ENCODE measurements at regions not wholly inside any gene's neighbourhood (a gene's known extent, or its start where the extent isn't known, plus 50 kb on each side); places are given as distances from the start of the nearest gene placed in this dataset.
"Not testable (repeated sequence)": the region's sequence is repeated elsewhere in the genome, so short reads cannot be mapped to it uniquely, and the experiment has no call there.

DNA sequence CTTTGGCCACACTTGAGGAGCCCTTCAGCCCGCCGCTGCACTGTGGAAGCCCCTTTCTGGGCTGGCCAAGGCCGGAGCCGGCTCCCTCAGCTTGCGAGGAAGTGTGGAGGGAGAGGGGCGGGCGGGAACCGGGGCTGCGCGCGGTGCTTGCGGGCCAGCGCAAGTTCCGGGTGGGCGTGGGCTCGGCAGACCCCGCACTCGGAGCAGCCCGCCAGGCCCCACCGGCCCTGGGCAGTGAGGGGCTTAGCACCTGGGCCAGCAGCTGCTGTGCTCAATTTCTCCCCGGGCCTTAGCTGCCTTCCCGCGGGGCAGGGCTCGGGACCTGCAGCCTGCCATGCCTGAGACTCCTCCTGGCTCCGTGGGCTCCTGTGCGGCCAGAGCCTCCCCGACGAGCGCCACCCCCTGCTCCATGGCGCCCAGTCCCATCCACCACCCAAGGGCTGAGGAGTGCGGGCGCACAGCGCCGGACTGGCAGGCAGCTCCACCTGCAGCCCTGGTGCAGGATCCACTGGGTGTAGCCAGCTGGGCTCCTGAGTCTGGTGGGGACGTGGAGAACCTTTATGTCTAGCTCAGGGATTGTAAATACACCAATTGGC, 129.2 kb downstream of the MRPL14 start:
- not testable (repeated sequence) for DNase-seq

DNA sequence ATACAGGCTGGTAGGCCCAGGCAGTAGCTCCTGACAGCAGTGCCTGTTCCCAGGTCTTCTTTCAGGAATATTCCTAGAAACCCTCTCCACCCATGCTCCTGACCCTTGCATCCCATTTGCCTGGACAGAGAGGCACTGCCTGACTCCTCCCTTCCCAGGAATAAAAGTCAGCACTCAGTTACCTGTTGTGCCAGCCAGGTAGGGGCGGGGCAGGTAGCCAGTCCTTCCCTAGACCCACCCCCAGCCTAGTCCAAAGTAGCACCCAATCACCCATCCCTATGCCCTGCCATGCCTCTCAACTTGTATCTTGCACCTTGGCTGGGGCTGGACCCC, 129.9 kb downstream of the MRPL14 start:
- DNase-seq = no peak

DNA sequence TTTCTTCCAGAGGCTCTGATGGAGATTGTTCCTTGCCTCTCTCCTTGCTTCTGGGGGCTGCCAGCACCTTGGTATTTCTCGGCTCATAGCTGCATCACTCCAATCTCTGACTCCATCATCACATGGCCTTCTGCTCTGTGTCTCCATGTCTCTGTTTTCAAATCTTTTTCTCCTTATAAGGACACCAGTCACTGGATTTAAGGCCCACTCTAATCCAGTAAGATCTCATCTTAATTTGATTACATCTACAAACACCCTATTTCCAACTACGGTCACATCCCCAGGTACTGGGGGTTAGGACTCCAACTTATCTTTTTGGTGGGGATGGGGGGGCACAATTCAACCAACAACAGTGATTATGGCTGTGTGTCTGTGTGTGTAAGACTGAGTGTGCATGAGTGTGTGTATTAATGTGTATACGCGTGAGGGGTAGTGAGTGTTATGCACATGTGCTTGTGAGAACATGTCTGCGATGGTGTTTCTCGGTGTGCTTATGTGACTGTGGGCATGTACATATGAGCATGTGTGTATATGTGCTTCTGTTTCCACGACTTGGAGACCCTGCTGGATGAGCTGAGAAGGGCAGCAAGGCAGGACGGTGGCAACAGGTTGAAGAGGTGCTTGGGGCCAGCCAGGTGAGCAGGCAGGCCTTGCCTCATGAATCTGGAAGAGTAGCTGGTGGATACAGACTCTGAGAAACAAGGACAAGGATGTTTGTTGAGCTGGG, 130.5 kb downstream of the MRPL14 start:
- no peak for DNase-seq

DNA sequence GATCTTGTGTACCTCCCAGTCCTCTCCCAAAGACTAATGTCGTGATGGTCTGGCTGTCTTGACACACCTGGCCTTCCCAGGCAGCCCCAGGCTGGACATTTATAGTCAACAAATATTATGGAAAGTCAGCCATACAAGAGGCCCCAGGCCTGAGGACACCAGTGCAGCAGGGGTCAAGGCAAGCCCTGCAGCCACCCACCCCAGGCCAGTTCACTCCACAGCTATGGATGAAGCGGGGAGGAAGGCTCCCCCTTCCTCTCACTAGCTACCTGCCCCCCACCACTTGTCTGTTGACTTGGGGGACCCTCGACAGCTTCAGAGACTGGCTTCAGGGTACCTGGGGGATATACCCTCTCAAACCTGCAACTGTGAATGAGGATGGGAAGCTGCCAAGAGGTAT, 132.1 kb downstream of the MRPL14 start:
- no peak for DNase-seq

DNA sequence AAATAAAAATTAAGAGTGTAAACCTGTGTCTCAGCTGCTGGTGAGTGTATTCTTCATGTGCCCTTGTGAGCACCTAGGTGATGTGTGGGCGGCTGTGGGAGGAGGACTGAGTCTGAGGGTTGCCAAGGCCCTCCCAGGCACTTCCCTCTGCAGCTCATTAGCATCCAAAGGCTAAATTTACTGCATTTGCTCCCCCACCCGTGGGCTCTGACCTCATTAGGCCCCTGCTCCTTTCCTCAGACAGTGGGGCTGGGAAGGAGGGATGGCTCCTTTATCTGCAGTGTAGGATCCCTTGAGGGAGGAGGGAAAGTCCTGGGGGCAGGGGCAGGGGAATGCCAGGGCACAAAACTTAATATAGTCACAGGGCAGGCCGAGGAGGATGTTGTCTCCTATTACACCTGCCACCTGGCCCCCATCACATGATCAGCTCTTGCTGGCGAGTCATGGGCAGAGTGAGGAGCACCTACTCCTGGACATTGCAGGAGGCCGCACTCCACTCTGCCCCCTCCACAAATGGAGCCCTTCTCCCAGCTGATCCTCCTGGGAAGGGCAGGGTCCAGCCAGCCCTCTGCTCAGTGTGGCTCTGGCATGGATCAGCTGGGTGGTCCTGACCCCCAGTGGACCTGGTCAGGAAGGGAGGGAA, 133.2 kb downstream of the MRPL14 start:
- DNase-seq = no peak

DNA sequence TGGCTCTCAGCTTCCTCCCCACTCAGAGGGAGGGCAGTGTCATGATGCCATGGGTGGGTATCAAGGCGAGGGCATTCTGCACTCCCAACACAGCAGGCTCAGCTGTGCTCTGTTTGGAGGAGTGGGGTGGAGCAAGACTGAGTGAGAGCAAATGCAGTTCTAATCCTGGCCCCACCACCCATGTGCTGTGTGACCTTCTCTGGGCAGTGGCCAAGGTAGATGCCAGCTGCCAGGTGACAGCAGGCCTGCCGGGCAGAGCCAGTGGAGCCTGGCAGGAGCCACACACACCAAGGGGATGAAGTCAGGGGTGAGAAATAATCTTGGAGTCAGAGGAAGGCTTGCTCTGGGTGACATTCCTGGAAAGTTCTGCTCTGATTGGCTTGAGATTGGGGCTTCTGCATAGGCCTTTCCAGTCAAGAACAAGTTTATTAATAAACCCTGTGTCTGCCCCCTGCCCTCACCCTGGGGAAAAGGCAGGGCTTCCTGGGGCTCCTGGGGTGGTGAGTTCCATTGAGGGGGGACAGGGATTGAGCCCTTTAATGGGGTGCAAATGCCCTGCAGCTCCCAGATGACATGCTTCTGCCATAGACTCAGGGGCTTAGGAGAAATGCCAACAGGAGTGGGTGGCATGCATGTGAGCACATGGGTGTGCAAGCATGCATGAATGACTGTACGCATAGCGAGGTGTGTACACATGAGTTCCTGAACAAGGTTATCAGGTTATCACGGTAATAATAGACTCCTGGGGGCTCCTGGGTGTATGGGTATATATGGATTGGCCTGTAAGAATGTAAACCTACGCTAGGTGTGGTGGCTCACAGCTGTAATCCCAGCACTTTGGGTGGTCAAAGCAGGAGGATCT, 134.2 kb downstream of the MRPL14 start:
- DNase-seq = no peak

DNA sequence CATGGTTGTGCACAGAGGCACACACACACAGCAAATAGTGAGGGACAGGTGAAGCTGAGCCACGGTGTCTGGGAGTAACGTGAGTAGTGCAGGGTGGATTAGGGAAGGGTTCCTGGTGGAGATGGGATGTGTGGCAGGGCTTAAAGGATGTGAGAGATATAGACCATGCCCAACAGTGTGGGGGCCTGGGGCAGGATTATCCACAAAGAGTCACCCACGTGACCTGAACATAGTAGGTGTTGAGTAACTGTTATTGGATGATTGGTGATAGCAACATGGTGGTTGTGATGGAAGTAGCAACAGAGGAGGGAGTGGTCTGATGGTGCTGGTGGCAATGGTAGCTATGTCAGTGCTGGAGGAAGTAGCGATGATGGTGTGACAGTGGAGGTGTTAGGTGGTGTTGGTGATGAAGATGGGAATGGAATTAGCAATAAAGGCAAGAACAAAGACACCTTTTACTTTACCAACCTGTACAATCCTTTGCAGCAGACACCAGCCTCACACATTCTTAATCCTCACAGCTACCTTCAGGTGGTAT, 135.1 kb downstream of the MRPL14 start:
- no peak for DNase-seq

DNA sequence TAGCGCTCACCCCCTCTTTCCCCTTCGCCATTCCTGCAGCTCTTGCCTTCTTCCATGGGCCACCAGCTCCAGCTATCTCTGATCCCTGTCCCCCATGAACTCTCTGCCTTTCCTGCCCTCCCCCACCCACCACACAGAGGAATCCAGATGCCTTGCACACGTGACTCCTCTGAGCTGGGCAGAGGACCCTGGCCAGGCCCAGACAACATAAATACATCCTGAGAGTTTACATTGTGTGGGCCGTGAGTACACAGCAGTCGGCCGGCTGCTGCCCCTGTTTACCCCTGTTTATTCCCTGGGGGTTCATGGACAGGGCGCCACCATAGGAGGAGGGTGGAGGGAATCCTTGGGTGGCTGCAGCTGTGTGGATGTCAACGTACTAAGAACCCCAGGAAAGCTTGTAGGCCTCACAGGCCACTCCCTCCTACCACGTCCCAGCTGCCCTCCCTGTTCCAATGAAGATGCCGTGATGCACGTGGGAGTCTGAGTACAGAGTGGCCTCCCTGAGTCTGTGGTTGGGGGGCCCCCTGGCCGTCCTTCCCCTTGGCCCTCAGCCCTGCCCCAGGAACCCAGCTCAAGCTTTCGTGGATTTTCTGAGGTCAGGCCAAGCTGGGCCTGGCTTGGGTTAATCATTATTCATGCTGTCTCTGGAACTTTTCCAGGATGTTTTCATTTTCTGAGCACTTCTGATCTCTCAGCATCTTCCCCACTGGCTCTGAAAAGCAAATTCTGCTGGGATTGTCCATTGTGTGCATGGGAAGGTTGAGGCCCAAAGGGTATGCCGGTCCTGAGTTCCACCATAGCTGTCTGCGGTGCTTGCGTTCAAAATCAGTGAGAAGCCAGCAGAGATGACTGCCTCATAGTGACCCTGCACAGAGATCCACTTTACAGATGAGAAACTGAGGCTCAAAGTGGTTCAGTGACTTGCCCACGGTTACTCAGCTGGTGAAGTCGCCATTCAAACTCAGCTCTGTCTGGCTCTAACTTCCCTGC, 136.3 kb downstream of the MRPL14 start:
- no peak for DNase-seq

DNA sequence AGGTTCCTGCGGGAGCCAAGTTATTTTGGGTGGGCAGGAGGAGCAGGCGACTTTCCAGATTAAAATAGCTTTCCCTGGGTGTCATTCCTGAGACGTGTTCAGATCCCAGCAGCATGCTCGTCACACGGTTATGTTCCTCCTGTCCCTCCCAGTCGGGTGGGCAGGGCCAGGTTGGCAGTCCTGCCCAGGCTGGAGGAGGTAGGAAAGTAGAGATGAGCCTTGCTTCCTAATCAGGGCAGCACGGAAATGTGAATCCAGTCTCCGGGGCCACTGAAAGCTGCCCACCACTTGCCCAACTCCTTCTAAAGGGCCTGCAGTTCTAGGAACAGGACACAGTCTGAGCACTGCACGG, 137.0 kb downstream of the MRPL14 start:
- no peak for DNase-seq

DNA sequence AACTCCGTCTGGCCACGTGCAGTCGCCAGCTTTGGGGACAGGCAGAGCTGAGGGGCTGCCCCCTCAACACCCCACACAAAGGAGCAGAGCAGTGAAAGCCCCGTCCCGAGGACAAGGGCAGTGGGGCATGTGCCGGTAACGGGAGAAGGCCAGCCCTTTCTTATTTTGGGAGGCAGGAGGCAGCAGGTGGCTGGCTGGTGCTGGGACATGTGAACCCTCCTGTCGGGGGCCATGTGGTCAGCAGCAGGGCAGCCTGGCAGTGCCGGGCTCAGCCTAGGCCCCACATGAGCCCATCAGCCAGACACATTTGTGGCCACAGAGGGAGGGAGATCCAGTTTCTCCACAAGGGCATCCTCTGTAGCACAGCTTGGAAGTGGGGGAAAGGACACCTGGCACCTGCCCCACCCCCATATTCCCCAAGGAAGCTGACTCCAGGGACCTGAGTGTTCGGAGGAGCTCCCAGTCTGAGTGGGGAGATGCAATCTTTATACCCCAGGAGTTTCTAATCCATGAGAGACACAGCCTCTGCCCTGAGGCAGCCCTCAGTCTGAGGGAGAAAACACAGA, 137.6 kb downstream of the MRPL14 start:
- DNase-seq = no peak

DNA sequence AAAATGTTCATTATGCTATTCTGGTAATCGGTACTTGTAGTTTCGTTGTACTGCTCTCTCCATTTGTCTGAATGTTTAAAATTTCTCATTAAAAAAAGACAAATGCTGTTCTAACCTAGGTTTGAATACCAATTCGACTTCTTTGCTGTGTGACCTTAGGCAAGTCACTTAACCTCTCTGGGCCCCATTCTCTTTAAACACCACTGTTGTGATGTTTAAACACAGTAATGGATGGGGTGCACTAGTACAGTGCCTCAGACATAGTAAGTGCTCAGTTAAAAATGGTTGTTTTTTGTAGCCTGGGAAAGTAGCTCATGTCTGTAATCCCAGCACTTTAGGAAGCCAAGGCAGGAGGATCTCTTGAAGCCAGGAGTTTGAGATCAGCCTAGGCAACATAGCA, 138.5 kb downstream of the MRPL14 start:
- no peak for DNase-seq

DNA sequence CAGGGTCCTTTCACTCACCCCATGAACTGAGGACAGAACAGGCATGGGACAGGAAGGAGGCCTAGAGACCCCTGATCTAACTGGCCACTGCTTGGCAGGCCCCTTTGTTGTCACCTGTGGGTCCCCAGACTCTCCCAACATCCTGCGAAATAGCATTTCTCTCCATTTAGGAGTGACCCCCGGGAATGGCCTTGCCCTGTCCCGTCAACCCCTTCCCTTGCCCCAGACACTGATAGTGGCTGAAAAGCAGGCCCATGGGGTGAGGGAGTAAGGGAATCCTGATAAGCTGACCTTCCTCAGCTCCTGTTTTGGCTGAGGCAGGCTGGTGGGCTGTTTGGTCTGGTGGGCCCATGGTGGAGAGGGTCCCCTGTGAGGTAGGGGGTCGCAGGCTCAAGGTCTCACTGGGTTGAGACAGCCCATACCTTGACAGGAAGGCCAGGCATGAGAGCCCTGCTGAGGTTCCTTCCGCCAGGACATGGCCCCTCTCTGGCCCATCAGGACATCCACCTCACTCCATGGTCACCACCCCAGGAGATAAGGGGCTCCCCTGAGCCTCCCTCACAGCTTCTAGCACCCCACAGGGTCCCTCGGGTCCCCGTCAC, 139.3 kb downstream of the MRPL14 start:
- no peak for DNase-seq

DNA sequence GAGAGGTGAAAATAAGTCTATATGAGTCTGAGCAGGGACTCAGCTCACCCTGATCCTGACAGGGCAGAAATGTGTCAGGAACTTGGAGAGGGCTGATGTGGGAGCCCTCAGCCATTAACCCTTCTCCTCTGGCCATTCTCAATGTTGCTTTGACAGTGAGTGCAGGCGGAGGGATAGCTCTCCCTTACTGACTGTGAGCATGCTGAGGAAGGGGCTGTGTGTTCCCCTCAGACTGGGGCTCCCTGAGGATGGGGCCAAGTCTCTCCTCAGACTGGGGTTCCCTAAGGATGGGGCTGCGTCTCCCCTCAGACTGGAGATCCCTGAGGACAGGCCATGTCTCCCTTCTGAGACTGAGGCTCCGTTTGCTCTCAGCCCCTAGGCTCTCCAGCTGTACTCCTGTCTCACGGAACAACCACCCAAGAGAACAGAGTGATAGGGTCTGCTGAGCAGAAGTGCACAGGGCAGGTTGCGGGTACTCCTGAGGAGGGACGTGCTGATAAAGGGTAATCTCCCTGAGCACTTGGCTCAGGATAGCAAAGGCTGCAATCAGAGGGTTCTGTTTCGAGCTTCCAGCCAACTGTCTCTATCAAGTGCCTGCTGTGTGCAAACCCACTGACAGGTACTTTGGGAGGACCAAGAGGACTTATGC, 141.0 kb downstream of the MRPL14 start:
- DNase-seq = no peak

DNA sequence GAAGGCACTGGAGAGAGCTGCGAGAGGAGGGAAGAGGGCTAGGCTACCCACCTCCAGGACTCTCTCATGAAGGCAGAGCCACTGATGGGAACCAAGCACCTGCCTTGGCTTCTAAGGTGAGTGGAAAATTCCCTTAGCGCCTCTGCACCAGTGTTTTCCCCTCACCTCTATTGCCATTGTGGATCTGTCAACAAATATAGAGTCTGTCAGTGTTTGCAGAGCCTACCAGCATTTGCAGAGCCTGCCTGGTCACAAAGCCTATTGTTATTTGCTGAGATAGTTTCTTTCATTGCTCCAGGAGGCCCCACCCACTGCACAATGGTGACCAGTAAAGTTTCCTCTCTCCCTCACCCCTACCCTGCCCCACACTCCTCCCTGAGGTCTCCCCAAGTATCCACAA, 141.9 kb downstream of the MRPL14 start:
- DNase-seq = no peak

DNA sequence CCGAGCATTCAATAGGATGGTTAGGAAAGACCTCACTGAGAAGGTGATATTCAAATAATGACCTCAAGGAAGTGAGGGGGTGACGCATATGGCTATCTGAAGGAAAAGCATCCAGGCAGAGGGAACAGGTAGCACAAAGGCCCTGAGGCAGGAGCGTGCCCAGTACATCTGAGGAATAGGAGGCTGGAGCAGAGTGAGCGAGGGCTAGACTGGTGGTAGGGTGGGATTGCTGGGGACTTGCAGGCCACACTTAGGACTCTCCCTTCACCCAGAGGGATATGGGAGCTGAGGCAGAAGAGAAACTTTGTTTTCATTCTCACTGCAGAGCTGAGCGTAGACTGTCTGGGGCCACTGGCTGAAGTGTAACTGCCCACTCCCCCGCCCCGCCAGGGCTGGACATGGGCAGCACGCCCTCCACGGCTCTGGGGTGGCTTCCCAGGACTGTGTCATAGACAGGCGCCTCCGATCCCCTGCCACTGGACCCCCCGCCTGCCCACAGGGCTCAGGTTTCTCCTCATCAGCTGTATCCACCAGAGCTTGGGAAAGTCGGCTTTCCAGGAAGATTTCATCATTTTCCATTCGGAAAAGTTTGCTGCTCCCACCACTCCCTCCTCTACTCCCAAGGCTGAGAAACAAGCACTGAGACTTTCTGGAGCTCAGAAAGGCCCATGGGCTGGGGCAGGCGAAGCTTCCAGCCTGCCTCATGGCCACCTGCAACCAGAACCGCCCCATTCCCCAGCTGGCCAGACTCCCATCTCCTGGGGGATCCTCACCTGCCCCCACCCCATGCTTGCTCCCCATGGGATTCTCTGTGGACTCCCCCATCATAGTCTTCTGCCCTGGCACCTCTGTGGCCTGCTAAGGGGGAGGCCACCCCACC, 142.6 kb downstream of the MRPL14 start:
- no peak for DNase-seq

DNA sequence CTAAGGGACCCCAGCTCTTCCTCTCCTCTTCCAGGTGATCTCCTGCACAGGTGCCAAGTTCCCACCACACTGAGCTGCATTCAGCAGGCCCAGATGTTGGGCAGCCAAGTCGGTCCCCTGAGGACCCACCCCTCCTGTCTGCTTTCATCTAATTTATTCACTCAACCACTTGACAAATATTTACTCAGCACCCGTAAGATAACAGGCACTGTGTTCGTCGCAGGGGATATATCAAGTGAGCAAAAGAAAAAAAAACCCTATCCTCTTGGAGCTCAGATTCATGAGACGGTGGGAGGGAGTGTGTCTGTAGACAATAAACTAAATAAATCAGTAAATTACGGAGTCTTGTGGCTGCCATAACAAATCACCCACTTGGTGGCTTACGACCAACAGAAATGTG, 143.6 kb downstream of the MRPL14 start:
- no peak for DNase-seq

DNA sequence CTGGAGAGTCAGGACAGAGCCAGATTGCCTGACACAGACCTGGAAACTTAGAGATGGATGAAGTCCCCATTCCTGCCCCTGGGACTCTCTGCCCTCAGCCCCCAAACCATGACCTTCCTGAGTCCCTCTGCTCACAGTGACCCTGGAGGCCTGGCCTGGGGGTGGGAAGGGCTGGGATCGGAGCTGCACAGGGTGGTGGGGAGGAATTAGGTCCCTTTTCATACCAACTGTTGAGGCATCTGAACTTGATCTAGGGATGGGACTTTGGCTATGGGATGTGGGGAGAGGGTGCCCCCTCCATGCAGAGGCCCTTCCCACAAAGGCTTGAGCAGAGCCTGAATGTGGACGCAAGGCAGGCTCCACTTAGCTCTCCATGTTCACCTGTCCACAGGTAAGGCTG, 144.1 kb downstream of the MRPL14 start:
- no peak for DNase-seq

DNA sequence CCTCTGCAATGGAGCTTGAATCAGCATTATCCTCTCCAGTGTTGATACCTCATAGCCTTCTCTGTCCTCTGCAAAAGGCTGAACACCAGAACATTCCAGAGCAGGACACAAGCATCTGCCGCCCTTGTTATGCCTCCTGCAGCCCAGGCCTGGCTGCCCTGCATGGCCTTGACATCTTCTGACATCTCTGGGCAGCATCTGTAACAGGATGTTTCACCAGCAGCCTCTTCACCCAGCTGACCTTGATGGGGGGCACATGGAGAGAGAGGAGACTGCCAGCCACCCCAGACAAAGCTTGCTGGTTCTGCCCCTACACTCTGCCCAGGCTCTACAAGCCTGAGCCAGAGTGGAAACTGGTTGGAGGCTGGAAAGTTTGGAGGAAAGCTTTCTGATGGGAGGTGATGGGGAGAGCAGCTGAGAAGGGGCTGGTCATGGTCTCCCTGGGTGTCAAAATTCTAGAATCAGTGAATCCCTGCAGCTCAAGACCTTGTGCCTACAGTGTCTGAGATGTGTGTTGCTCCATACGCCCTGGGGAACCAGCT, 145.1 kb downstream of the MRPL14 start:
- DNase-seq = no peak

DNA sequence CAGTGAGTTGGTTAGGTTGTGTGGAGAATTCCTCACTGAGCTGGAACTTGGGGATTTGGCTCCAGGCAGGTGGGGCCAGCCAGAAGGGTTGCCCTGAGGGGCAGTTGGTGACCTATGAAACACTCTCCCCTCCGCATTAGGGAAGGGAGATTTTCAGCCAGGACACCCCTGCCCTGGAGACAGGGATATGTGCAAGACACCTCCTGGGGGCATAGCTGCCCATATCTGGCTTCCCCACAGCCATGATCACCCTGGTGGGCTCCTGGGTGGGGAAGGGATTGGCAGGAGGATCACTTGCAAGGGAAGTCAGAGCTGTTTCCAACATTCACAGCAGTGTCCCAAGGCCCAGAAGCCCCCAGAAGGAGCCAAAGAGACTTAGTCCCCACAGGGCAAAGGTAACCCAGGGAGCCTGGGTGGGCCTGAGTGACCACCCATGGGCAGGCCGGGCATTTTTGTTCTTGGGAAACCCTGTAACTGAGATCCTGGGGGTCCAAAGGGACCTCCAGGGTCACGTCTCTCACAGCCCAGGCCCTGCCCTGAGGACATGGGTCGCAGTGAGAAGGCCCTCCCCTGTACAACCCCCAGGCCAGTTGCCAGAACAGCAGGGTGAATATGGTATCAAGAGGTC, 145.8 kb downstream of the MRPL14 start:
- no peak for DNase-seq
